ENCODE measurements at regions not wholly inside any gene's neighbourhood (a gene's known extent, or its start where the extent isn't known, plus 50 kb on each side); places are given as distances from the start of the nearest gene placed in this dataset.
A peak's percentile ranks its signal among the peaks of the same experiment; 100 is the strongest.
"Not testable (repeated sequence)": the region's sequence is repeated elsewhere in the genome, so short reads cannot be mapped to it uniquely, and the experiment has no call there.

DNA sequence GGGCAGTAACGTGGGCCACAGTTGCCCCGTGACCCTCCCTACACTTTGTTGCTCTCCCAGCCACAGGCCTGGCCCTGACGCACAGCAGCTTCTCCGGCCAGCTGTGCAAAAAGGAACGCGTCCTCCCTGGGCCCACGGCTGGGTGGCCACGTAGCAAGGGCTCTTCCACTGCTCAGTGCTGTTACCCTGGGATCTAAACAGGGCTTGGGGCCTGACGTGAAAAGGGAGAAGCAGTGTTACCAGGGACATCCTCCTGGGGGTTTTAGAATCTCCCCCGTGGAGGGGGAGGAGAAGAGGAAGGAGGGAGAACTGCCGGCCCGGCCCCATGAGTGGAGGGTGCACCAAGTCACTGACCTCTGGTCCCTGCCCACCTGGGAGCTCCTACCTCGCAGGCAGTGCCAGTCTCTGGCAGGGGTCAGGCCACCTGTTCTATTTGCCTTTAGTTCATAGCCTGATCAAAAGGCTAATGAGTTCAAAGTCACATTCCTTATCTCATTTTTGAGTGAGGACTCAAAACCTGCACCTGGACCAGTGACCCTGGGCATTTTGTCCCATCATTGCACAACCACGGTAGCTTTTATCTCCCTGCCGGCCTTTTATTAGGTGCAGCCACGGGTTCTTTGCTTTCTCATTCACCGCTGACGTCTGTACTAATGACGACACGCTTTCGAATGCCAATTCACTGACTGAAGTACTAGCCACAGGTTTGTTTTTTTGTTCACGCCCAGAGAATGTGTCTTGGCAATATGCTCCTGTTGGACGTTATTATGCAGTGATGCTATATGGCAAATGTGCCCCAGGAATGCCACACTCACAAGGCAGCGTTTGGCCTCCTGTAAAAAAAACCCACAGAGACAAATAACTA is 4424.6 kb upstream of the TPTE start:
- H3K27ac ChIP-seq = not testable (repeated sequence)

DNA sequence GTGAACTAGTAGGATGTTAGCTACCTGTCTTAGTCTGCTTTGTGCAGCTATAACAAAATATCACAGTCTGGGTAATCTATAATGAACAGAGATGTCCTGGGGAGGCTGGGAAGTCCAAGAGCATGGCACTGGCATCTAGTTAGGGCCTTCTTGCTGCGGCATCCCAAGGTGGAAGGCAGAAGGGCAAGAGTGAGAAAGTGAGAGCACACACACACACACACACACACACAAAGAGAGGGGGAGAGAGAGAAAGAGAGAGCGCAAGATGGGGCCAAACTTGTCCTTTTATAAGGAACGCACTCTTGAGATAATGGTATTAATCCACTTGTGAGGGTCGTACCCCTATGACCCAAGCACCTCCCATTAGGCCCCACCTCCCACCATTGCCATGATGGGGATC is 4423.6 kb upstream of the TPTE start:
- H3K36me3 ChIP-seq (ENCODE audit: insufficient read depth, low read length); H3K9me3 ChIP-seq (ENCODE audit: low read depth, low read length); DNase-seq (ENCODE audit: low read depth, low spot score); H3K4me3 ChIP-seq; H3K27ac ChIP-seq; H3K9ac ChIP-seq (ENCODE audit: insufficient read length): not testable (repeated sequence)

More for the DNA sequence above, 4424.6 kb upstream of the TPTE start:
- H3K9me3 ChIP-seq (ENCODE audit: low read depth, low read length); H3K36me3 ChIP-seq (ENCODE audit: insufficient read depth, low read length); DNase-seq (ENCODE audit: low read depth, low spot score); H3K4me3 ChIP-seq; H3K9ac ChIP-seq (ENCODE audit: insufficient read length): not testable (repeated sequence)

- H3K9ac ChIP-seq (ENCODE audit: insufficient read length); H3K4me3 ChIP-seq; H3K36me3 ChIP-seq (ENCODE audit: insufficient read depth, low read length); H3K27ac ChIP-seq; H3K9me3 ChIP-seq (ENCODE audit: low read depth, low read length); DNase-seq (ENCODE audit: low read depth, low spot score): not testable (repeated sequence)
Measured at GRCh38 chr21:6098191-6098935, 4423.0 kb upstream of the TPTE start.

- not testable (repeated sequence) for H3K4me3 ChIP-seq; H3K36me3 ChIP-seq (ENCODE audit: insufficient read depth, low read length); H3K9me3 ChIP-seq (ENCODE audit: low read depth, low read length); H3K9ac ChIP-seq (ENCODE audit: insufficient read length); H3K27ac ChIP-seq; DNase-seq (ENCODE audit: low read depth, low spot score)
Measured at GRCh38 chr21:6101588-6101987, 4419.8 kb upstream of the TPTE start.

GRCh38 chr21:6104546-6104945 is 4416.8 kb upstream of the TPTE start:
- DNase-seq (ENCODE audit: low read depth, low spot score); H3K27ac ChIP-seq; H3K4me3 ChIP-seq; H3K36me3 ChIP-seq (ENCODE audit: insufficient read depth, low read length); H3K9me3 ChIP-seq (ENCODE audit: low read depth, low read length); H3K9ac ChIP-seq (ENCODE audit: insufficient read length): not testable (repeated sequence)

GRCh38 chr21:6106686-6107567 is 4414.5 kb upstream of the TPTE start:
- not testable (repeated sequence) for H3K4me3 ChIP-seq; DNase-seq (ENCODE audit: low read depth, low spot score); H3K27ac ChIP-seq; H3K9ac ChIP-seq (ENCODE audit: insufficient read length); H3K9me3 ChIP-seq (ENCODE audit: low read depth, low read length); H3K36me3 ChIP-seq (ENCODE audit: insufficient read depth, low read length)

- not testable (repeated sequence) for H3K27ac ChIP-seq; H3K4me3 ChIP-seq; DNase-seq (ENCODE audit: low read depth, low spot score); H3K36me3 ChIP-seq (ENCODE audit: insufficient read depth, low read length); H3K9me3 ChIP-seq (ENCODE audit: low read depth, low read length); H3K9ac ChIP-seq (ENCODE audit: insufficient read length)
Measured at GRCh38 chr21:6108894-6109293, 4412.5 kb upstream of the TPTE start.

- not testable (repeated sequence) for H3K9ac ChIP-seq (ENCODE audit: insufficient read length); H3K27ac ChIP-seq; H3K9me3 ChIP-seq (ENCODE audit: low read depth, low read length); H3K36me3 ChIP-seq (ENCODE audit: insufficient read depth, low read length); H3K4me3 ChIP-seq
- peak; percentile 6 for DNase-seq (ENCODE audit: low read depth, low spot score)
Measured at GRCh38 chr21:6109774-6110173, 4411.6 kb upstream of the TPTE start.

- H3K27ac ChIP-seq; H3K4me3 ChIP-seq; H3K9me3 ChIP-seq (ENCODE audit: low read depth, low read length); DNase-seq (ENCODE audit: low read depth, low spot score); H3K9ac ChIP-seq (ENCODE audit: insufficient read length); H3K36me3 ChIP-seq (ENCODE audit: insufficient read depth, low read length): not testable (repeated sequence)
Measured at GRCh38 chr21:6110716-6111343, 4410.6 kb upstream of the TPTE start.

DNA sequence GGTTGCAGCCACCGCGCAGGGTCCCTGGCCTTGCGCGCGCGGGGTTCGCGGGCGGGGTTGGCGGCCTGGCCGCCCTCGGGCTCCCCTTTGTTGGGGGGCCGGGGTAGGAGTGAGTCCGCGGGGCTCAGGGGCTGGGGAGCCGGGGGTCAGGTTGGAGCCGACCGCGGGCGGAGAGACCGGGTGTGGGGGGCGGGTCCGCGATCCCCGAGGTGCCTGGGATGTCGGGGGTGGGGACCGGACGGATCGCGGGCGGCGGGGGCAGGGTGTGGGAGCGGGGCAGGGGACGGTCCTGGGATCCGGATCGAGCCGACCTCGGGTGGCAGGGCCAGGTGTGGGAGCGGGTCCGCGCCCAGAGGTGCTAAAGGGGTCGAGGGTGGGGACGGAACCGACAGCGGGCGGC is 4410.0 kb upstream of the TPTE start:
- DNase-seq (ENCODE audit: low read depth, low spot score); H3K27ac ChIP-seq; H3K9me3 ChIP-seq (ENCODE audit: low read depth, low read length); H3K4me3 ChIP-seq; H3K9ac ChIP-seq (ENCODE audit: insufficient read length); H3K36me3 ChIP-seq (ENCODE audit: insufficient read depth, low read length): not testable (repeated sequence)

GRCh38 chr21:6118336-6118735 is 4403.0 kb upstream of the TPTE start:
- not testable (repeated sequence) for H3K4me3 ChIP-seq; H3K36me3 ChIP-seq (ENCODE audit: insufficient read depth, low read length); DNase-seq (ENCODE audit: low read depth, low spot score); H3K9ac ChIP-seq (ENCODE audit: insufficient read length); H3K27ac ChIP-seq; H3K9me3 ChIP-seq (ENCODE audit: low read depth, low read length)

DNA sequence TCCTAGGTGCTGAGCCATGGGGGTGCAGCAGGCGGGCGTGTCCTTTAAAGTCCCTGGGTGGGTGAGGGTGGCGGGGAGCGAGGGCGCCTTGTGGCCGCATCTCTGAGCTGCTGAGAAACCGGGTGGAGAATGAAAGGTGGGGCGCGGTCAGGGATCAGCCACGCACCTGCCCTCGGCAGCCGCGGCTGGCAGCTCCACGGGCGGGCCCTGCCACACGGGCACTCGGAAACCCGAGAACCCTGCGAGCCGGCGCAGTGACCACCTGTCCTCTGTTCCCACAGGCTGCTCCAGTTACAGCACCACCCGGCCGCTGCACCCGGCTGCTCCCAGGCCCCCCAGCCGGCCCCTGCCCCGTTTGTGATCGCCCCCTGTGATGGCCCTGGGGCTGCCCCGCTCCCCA is 4400.5 kb upstream of the TPTE start:
- H3K27ac ChIP-seq; DNase-seq (ENCODE audit: low read depth, low spot score); H3K4me3 ChIP-seq: not testable (repeated sequence)

GRCh38 chr21:6122629-6123028 is 4398.8 kb upstream of the TPTE start:
- not testable (repeated sequence) for DNase-seq (ENCODE audit: low read depth, low spot score); H3K4me3 ChIP-seq; H3K9ac ChIP-seq (ENCODE audit: insufficient read length); H3K27ac ChIP-seq; H3K36me3 ChIP-seq (ENCODE audit: insufficient read depth, low read length); H3K9me3 ChIP-seq (ENCODE audit: low read depth, low read length)

More for the DNA sequence above, 4400.5 kb upstream of the TPTE start:
- not testable (repeated sequence) for H3K9me3 ChIP-seq (ENCODE audit: low read depth, low read length); H3K9ac ChIP-seq (ENCODE audit: insufficient read length); H3K36me3 ChIP-seq (ENCODE audit: insufficient read depth, low read length)

DNA sequence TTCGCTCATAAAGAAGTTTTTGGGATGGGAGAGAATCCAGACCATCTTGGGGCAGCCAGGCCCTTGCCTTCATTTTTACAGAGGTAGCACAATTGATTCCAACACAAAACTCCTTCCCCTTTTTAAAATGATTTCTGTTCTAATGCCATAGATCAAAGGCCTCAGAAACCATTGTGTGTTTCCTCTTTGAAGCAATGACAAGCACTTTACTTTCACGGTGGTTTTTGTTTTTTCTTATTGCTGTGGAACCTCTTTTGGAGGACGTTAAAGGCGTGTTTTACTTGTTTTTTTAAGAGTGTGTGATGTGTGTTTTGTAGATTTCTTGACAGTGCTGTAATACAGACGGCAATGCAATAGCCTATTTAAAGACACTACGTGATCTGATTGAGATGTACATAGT is 4398.2 kb upstream of the TPTE start:
- DNase-seq (ENCODE audit: low read depth, low spot score); H3K36me3 ChIP-seq (ENCODE audit: insufficient read depth, low read length); H3K9me3 ChIP-seq (ENCODE audit: low read depth, low read length); H3K27ac ChIP-seq; H3K9ac ChIP-seq (ENCODE audit: insufficient read length); H3K4me3 ChIP-seq: not testable (repeated sequence)

All from SK-N-MC (cell line).